ENCODE measurements at regions not wholly inside any gene's neighbourhood (a gene's known extent, or its start where the extent isn't known, plus 50 kb on each side); places are given as distances from the start of the nearest gene placed in this dataset.

GRCh38 chr4:84441758-84442377, 57.2 kb downstream of the NKX6-1 start:
- Mint-ChIP-seq H3K4me1 (ENCODE audit: low read depth) (no peaks in the 10 kb centered on the region), H3K36me3 (ENCODE audit: low read depth) (no peaks in the 10 kb centered on the region), H3K9me3 (no peaks in the 10 kb centered on the region), H3K27ac (no peak overlapping the region), H3K4me3 (no peak overlapping the region), H3K27me3 (peaks cover 14% of the 10 kb centered on the region)
- Histone ChIP-seq H3K9me3 (ENCODE audit: control insufficient read depth in 1 of 2, insufficient read depth in 1 of 2, low read length in 2 of 2) (no peaks in the 10 kb centered on the region), H3K27me3 (ENCODE audit: control insufficient read depth in 1 of 2, insufficient read depth in 2 of 2, low read length in 2 of 2) (peaks cover 0 to 4% of the 10 kb centered on the region in 2 experiments), H3K4me1 (ENCODE audit: insufficient read depth, low read length) (no peaks in the 10 kb centered on the region), H3K4me3 (ENCODE audit: low read length) (no peak overlapping the region), H3K36me3 (ENCODE audit: insufficient read depth, low read length) (no peaks in the 10 kb centered on the region), H3K27ac (ENCODE audit: low read depth in 1 of 2, low read length in 2 of 2) (no peak overlapping the region)
- intact Hi-C loops (cut with DNase I, micrococcal nuclease): no loop called here
- CTCF ChIA-PET: no interaction called here
- ATAC-seq (ENCODE audit: poor library complexity) (no peak), DNase-seq (no peak)
- no peak for TF ChIP-seq CTCF (IDR thresholded peaks at IDR 0.05)
- POLR2A ChIA-PET: no interaction called here

- CTCF ChIA-PET: no interaction called here
Measured at GRCh38 chr4:84439996-84440395, 59.1 kb downstream of the NKX6-1 start.

GRCh38 chr4:84436812-84437211, 62.3 kb downstream of the NKX6-1 start:
- CTCF ChIA-PET: no interaction called here
- ATAC-seq (ENCODE audit: poor library complexity) (no peak), DNase-seq (no peak)
- H3K36me3 Mint-ChIP-seq (ENCODE audit: low read depth): no peaks in the 10 kb centered on the region
- TF ChIP-seq CTCF (IDR thresholded peaks at IDR 0.05): no peak
- POLR2A ChIA-PET: no interaction called here
- no peaks in the 10 kb centered on the region for H3K9me3 Mint-ChIP-seq
- peaks cover 4% of the 10 kb centered on the region for H3K27me3 Mint-ChIP-seq
- Histone ChIP-seq H3K4me1 (ENCODE audit: insufficient read depth, low read length) (no peaks in the 10 kb centered on the region), H3K36me3 (ENCODE audit: insufficient read depth, low read length) (no peaks in the 10 kb centered on the region), H3K4me3 (ENCODE audit: low read length) (no peak overlapping the region), H3K9me3 (ENCODE audit: control insufficient read depth in 1 of 2, insufficient read depth in 1 of 2, low read length in 2 of 2) (no peaks in the 10 kb centered on the region), H3K27me3 (ENCODE audit: control insufficient read depth in 1 of 2, insufficient read depth in 2 of 2, low read length in 2 of 2) (peaks cover 0 to 4% of the 10 kb centered on the region in 2 experiments), H3K27ac (ENCODE audit: low read depth in 1 of 2, low read length in 2 of 2) (no peak overlapping the region)
- no peak overlapping the region for H3K27ac Mint-ChIP-seq
- no peak overlapping the region for H3K4me3 Mint-ChIP-seq
- intact Hi-C loops (cut with DNase I, micrococcal nuclease): no loop called here
- no peaks in the 10 kb centered on the region for H3K4me1 Mint-ChIP-seq (ENCODE audit: low read depth)

More at GRCh38 chr4:84439996-84440395, 59.1 kb downstream of the NKX6-1 start:
- Histone ChIP-seq H3K27me3 (ENCODE audit: control insufficient read depth in 1 of 2, insufficient read depth in 2 of 2, low read length in 2 of 2) (peaks cover 0 to 4% of the 10 kb centered on the region in 2 experiments), H3K36me3 (ENCODE audit: insufficient read depth, low read length) (no peaks in the 10 kb centered on the region), H3K4me3 (ENCODE audit: low read length) (no peak overlapping the region), H3K9me3 (ENCODE audit: control insufficient read depth in 1 of 2, insufficient read depth in 1 of 2, low read length in 2 of 2) (no peaks in the 10 kb centered on the region), H3K4me1 (ENCODE audit: insufficient read depth, low read length) (no peaks in the 10 kb centered on the region), H3K27ac (ENCODE audit: low read depth in 1 of 2, low read length in 2 of 2) (no peak overlapping the region)
- no peak for DNase-seq
- Mint-ChIP-seq H3K4me3 (no peak overlapping the region), H3K4me1 (ENCODE audit: low read depth) (no peaks in the 10 kb centered on the region), H3K36me3 (ENCODE audit: low read depth) (no peaks in the 10 kb centered on the region), H3K9me3 (no peaks in the 10 kb centered on the region), H3K27me3 (peaks cover 12% of the 10 kb centered on the region), H3K27ac (no peak overlapping the region)
- intact Hi-C loops (cut with DNase I, micrococcal nuclease): no loop called here
- ATAC-seq (ENCODE audit: poor library complexity): no peak
- POLR2A ChIA-PET: no interaction called here
- no peak for TF ChIP-seq CTCF (IDR thresholded peaks at IDR 0.05)
